SH-SY5Y (cell line): ENCODE measurements at regions not wholly inside any gene's neighbourhood (a gene's known extent, or its start where the extent isn't known, plus 50 kb on each side); places are given as distances from the start of the nearest gene placed in this dataset.

Experiments used
- GATA2 ChIP-seq: IDR thresholded peaks from 2 replicates; pipeline ENCODE4 v1.6.1; 2011; ENCODE audit warnings: mild to moderate bottlenecking, low read depth, low read length
- GATA3 ChIP-seq: IDR thresholded peaks from 2 replicates; pipeline ENCODE4 v1.6.1; 2011; ENCODE audit warnings: low read depth, mild to moderate bottlenecking, low read length, moderate library complexity

DNA sequence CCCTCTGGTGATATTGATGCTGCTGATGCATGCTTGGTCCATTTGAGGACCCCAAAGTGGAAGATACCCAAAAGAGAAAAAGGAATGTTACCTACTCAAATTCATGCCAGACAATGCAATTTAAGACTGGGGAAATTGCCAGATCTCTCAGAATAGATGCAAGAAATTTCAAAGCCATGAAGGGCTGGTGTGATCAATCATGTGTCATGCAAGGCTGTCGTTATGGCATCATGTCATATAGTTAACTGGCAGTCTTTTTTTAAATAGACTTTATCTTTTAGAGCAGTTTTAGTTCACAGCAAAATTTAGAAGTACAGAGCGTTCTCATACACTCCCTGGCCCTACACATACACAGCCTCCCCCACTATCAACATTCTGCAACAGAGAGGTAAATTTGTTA lies 53.1 kb upstream of the ABHD2 start:
- no peak for TF ChIP-seq GATA2
- no peak for TF ChIP-seq GATA3
